ENCODE measurements at regions not wholly inside any gene's neighbourhood (a gene's known extent, or its start where the extent isn't known, plus 50 kb on each side); places are given as distances from the start of the nearest gene placed in this dataset.
"Not testable (repeated sequence)": the region's sequence is repeated elsewhere in the genome, so short reads cannot be mapped to it uniquely, and the experiment has no call there.

- no peak for DNase-seq
These were observed 56.2 kb upstream of the LRRTM4 start for GRCh38 chr2:77578354-77578753.

GRCh38 chr2:77579076-77579769, 57.0 kb upstream of the LRRTM4 start:
- DNase-seq, result no peak

- no peak for DNase-seq
These were observed 66.3 kb upstream of the LRRTM4 start for GRCh38 chr2:77588438-77588837.

GRCh38 chr2:77590298-77590917, 68.2 kb upstream of the LRRTM4 start:
- no peak for DNase-seq

- not testable (repeated sequence) for DNase-seq
These were observed 70.8 kb upstream of the LRRTM4 start for GRCh38 chr2:77592955-77593354.

GRCh38 chr2:77602771-77603170, 80.6 kb upstream of the LRRTM4 start:
- DNase-seq, result no peak

- no peak for DNase-seq
These were observed 83.1 kb upstream of the LRRTM4 start for GRCh38 chr2:77604953-77605929.

- DNase-seq, result no peak
These were observed 86.3 kb upstream of the LRRTM4 start for GRCh38 chr2:77608510-77608909.

- no peak for DNase-seq
These were observed 107.4 kb upstream of the LRRTM4 start for GRCh38 chr2:77629539-77629938.

GRCh38 chr2:77631007-77631406, 108.8 kb upstream of the LRRTM4 start:
- DNase-seq, result no peak

GRCh38 chr2:77633601-77634000, 111.4 kb upstream of the LRRTM4 start:
- no peak for DNase-seq

GRCh38 chr2:77640924-77641323, 118.7 kb upstream of the LRRTM4 start:
- no peak for DNase-seq

- DNase-seq, result no peak
These were observed 120.2 kb upstream of the LRRTM4 start for GRCh38 chr2:77642339-77642738.

- DNase-seq, result no peak
These were observed 127.7 kb upstream of the LRRTM4 start for GRCh38 chr2:77649856-77650255.

GRCh38 chr2:77652499-77652898, 130.3 kb upstream of the LRRTM4 start:
- DNase-seq, result no peak

GRCh38 chr2:77664491-77664890, 142.3 kb upstream of the LRRTM4 start:
- no peak for DNase-seq

- no peak for DNase-seq
These were observed 144.2 kb upstream of the LRRTM4 start for GRCh38 chr2:77666251-77666980.

- DNase-seq, result not testable (repeated sequence)
These were observed 162.6 kb upstream of the LRRTM4 start for GRCh38 chr2:77684543-77685319.

- no peak for DNase-seq
These were observed 190.4 kb upstream of the LRRTM4 start for GRCh38 chr2:77712601-77713000.

GRCh38 chr2:77713412-77713811, 191.2 kb upstream of the LRRTM4 start:
- no peak for DNase-seq

- DNase-seq, result no peak
These were observed 197.9 kb upstream of the LRRTM4 start for GRCh38 chr2:77720115-77720514.

- DNase-seq, result no peak
These were observed 199.4 kb upstream of the LRRTM4 start for GRCh38 chr2:77721593-77721992.

Measured in fibroblast of skin of right quadriceps (primary cell).